ENCODE measurements at regions not wholly inside any gene's neighbourhood (a gene's known extent, or its start where the extent isn't known, plus 50 kb on each side); places are given as distances from the start of the nearest gene placed in this dataset.

- Histone ChIP-seq H3K36me3 (ENCODE audit: control insufficient read depth, insufficient read depth, low read length) (no peaks in the 10 kb centered on the region), H3K27ac (ENCODE audit: insufficient read depth, low read length) (no peak overlapping the region), H3K4me1 (ENCODE audit: control insufficient read depth, extremely low read depth, insufficient read depth, low read length) (no peaks in the 10 kb centered on the region), H3K79me2 (ENCODE audit: control insufficient read depth, insufficient read depth, low read length) (no peaks in the 10 kb centered on the region), H3K4me3 (replicated peaks in 1 of 4; ENCODE audit: control extremely low read depth in 1 of 4, insufficient read depth in 1 of 4, low read depth in 3 of 4, low read length in 4 of 4) (no peak overlapping the region), H4K20me1 (ENCODE audit: control insufficient read depth, extremely low read depth, insufficient read depth, low read length) (no peaks in the 10 kb centered on the region), H3K9me3 (ENCODE audit: control insufficient read depth, insufficient read depth, low read depth, low read length) (no peaks in the 10 kb centered on the region), H3K9ac (ENCODE audit: insufficient read depth, low read length) (no peak overlapping the region), H2AFZ (ENCODE audit: low read length) (no peak overlapping the region), H3K4me2 (ENCODE audit: extremely low read depth, insufficient read depth, low read length) (no peak overlapping the region), H3K27me3 (ENCODE audit: control insufficient read depth, insufficient read depth, low read length) (no peaks in the 10 kb centered on the region)
- DNase-seq (ENCODE audit: low read depth in 2 of 2): no peak
- TF ChIP-seq CTCF (conservative IDR thresholded peaks at IDR 0.05 in 1 of 2, IDR thresholded peaks at IDR 0.05 in 1 of 2; ENCODE audit: low read depth in 1 of 2, low read length in 2 of 2): no peak
- no peak for TF ChIP-seq EZH2 (IDR thresholded peaks at IDR 0.05; ENCODE audit: low read length, missing control alignments)
Measured at GRCh38 chr3:166171695-166172094, 334.5 kb upstream of the BCHE start.

GRCh38 chr3:166169681-166170080, 332.5 kb upstream of the BCHE start:
- Histone ChIP-seq H3K9me3 (ENCODE audit: control insufficient read depth, insufficient read depth, low read depth, low read length) (no peaks in the 10 kb centered on the region), H3K4me2 (ENCODE audit: extremely low read depth, insufficient read depth, low read length) (no peak overlapping the region), H3K4me1 (ENCODE audit: control insufficient read depth, extremely low read depth, insufficient read depth, low read length) (no peaks in the 10 kb centered on the region), H3K36me3 (ENCODE audit: control insufficient read depth, insufficient read depth, low read length) (no peaks in the 10 kb centered on the region), H2AFZ (ENCODE audit: low read length) (no peak overlapping the region), H3K9ac (ENCODE audit: insufficient read depth, low read length) (no peak overlapping the region), H3K27ac (ENCODE audit: insufficient read depth, low read length) (no peak overlapping the region), H3K27me3 (ENCODE audit: control insufficient read depth, insufficient read depth, low read length) (no peaks in the 10 kb centered on the region), H3K79me2 (ENCODE audit: control insufficient read depth, insufficient read depth, low read length) (no peaks in the 10 kb centered on the region), H4K20me1 (ENCODE audit: control insufficient read depth, extremely low read depth, insufficient read depth, low read length) (no peaks in the 10 kb centered on the region), H3K4me3 (replicated peaks in 1 of 4; ENCODE audit: control extremely low read depth in 1 of 4, insufficient read depth in 1 of 4, low read depth in 3 of 4, low read length in 4 of 4) (no peak overlapping the region)
- peak in 1 of 2 donors; percentile 15 for DNase-seq (ENCODE audit: low read depth in 2 of 2)
- TF ChIP-seq EZH2 (IDR thresholded peaks at IDR 0.05; ENCODE audit: low read length, missing control alignments) (no peak), CTCF (conservative IDR thresholded peaks at IDR 0.05 in 1 of 2, IDR thresholded peaks at IDR 0.05 in 1 of 2; ENCODE audit: low read depth in 1 of 2, low read length in 2 of 2) (no peak)

GRCh38 chr3:166127969-166128368, 290.7 kb upstream of the BCHE start:
- H3K27me3 ChIP-seq (ENCODE audit: control insufficient read depth, insufficient read depth, low read length): no peaks in the 10 kb centered on the region
- H3K9ac ChIP-seq (ENCODE audit: insufficient read depth, low read length): no peak overlapping the region
- H3K79me2 ChIP-seq (ENCODE audit: control insufficient read depth, insufficient read depth, low read length): no peaks in the 10 kb centered on the region
- no peaks in the 10 kb centered on the region for H3K36me3 ChIP-seq (ENCODE audit: control insufficient read depth, insufficient read depth, low read length)
- H2AFZ ChIP-seq (ENCODE audit: low read length): no peak overlapping the region
- no peak overlapping the region for H3K27ac ChIP-seq (ENCODE audit: insufficient read depth, low read length)
- no peaks in the 10 kb centered on the region for H3K4me1 ChIP-seq (ENCODE audit: control insufficient read depth, extremely low read depth, insufficient read depth, low read length)
- H3K4me3 ChIP-seq (replicated peaks in 1 of 4; ENCODE audit: control extremely low read depth in 1 of 4, insufficient read depth in 1 of 4, low read depth in 3 of 4, low read length in 4 of 4): no peak overlapping the region
- H3K4me2 ChIP-seq (ENCODE audit: extremely low read depth, insufficient read depth, low read length): no peak overlapping the region
- no peaks in the 10 kb centered on the region for H3K9me3 ChIP-seq (ENCODE audit: control insufficient read depth, insufficient read depth, low read depth, low read length)
- TF ChIP-seq EZH2 (IDR thresholded peaks at IDR 0.05; ENCODE audit: low read length, missing control alignments) (no peak), CTCF (conservative IDR thresholded peaks at IDR 0.05 in 1 of 2, IDR thresholded peaks at IDR 0.05 in 1 of 2; ENCODE audit: low read depth in 1 of 2, low read length in 2 of 2) (no peak)
- H4K20me1 ChIP-seq (ENCODE audit: control insufficient read depth, extremely low read depth, insufficient read depth, low read length): no peaks in the 10 kb centered on the region
- no peak for DNase-seq (ENCODE audit: low read depth in 2 of 2)
